Epithelial cell of esophagus (primary cell): ENCODE measurements at regions not wholly inside any gene's neighbourhood (a gene's known extent, or its start where the extent isn't known, plus 50 kb on each side); places are given as distances from the start of the nearest gene placed in this dataset.
A peak's percentile ranks its signal among the peaks of the same experiment; 100 is the strongest.
"Not testable (repeated sequence)": the region's sequence is repeated elsewhere in the genome, so short reads cannot be mapped to it uniquely, and the experiment has no call there.

Experiments used
- DNase-seq: peaks from one replicate; pipeline ENCODE4 v3.0.0; 2010; ENCODE audit warnings: low read depth
- H3K4me3 ChIP-seq: 2 replicates; pipeline ENCODE4 v1.5.1; 2011; ENCODE audit warnings: mild to moderate bottlenecking, low read length, control low read depth
- TF ChIP-seq, protein P1 (sequence below): IDR thresholded peaks from 2 replicates; pipeline ENCODE4 v1.5.1; 2011; ENCODE audit warnings: low read depth, mild to moderate bottlenecking, low read length, control low read depth, inconsistent platforms; ENCODE audit not compliant: insufficient read depth; ENCODE audit errors: missing control alignments

DNA sequence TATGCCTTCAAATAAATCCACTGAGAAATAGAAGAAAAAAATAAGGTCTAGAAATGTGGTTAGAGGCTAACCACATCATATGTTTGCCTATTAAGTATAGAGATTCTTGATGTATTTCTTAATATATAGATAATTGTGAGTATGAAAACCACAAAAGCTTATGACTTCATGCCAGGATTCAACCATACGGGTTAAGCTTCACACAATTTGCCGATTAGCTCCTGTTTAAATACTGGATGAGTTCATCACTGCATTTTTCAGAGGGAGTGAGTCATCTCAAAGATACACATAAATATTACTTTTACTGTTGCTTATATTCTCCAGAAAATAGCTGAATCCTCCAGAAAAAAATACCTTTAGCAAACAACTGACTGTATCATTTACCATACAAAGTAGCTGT, 79.6 kb downstream of the RPL10L start:
- DNase-seq: peak; percentile 82
- TF ChIP-seq, protein P1, sequence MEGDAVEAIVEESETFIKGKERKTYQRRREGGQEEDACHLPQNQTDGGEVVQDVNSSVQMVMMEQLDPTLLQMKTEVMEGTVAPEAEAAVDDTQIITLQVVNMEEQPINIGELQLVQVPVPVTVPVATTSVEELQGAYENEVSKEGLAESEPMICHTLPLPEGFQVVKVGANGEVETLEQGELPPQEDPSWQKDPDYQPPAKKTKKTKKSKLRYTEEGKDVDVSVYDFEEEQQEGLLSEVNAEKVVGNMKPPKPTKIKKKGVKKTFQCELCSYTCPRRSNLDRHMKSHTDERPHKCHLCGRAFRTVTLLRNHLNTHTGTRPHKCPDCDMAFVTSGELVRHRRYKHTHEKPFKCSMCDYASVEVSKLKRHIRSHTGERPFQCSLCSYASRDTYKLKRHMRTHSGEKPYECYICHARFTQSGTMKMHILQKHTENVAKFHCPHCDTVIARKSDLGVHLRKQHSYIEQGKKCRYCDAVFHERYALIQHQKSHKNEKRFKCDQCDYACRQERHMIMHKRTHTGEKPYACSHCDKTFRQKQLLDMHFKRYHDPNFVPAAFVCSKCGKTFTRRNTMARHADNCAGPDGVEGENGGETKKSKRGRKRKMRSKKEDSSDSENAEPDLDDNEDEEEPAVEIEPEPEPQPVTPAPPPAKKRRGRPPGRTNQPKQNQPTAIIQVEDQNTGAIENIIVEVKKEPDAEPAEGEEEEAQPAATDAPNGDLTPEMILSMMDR: no peak
- no peak overlapping the region for H3K4me3 ChIP-seq

DNA sequence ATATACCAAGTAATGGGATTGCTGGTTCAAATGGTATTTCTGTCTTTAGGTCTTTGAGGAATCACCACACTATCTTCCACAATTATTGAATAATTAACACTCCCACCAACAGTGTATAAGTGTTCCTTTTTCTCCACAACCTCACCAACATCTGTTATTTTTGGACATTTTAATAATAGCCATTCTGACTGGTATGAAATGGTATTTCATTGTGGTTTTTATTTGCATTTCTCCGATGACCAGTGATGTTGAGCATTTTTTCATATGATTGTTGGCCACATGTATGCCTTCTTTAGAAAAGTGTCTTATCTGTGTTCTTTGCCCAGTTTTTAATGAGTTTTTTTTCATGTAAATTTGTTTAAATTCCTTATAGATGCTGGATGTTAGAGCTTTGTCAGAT, 83.4 kb downstream of the RPL10L start:
- not testable (repeated sequence) for DNase-seq, H3K4me3 ChIP-seq

DNA sequence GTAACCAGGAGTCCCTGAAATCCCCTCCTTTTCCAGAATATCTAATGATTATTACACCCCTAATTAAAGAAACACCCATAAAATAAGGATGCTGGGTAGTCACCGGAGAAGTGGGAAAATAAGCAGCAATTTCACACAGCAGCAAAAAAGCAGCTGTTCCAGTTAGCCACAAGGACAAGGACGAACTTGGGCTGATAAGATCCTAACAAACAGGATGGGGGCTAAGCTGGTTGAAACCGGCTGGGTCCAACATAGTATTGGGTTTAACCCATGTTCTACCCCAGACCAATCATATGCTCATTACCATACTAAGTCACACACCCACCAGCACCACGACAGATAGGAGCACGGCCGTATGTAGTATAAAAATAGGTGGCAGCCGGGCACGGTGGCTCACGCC, 100.7 kb downstream of the RPL10L start:
- TF ChIP-seq, protein P1: no peak
- no peak overlapping the region for H3K4me3 ChIP-seq
- DNase-seq: no peak

DNA sequence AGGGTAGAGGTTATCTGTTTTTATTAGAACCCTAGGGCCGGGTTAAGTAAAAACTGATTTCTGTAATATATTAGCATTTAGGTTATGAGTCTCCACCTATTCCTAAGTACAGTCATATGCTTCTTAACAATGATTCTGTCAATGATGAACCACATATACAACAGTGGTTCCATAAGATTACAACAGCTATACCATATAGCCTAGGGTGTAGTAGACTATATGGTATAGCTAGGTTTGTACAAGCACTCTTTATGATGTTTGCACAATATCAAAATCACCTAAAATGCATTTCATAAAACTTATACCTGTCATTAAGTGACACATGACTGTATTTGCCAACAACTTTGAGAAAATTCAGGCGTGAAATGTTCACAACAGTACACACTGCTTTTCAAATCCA, 110.6 kb downstream of the RPL10L start:
- DNase-seq: no peak
- TF ChIP-seq, protein P1: no peak
- no peak overlapping the region for H3K4me3 ChIP-seq

DNA sequence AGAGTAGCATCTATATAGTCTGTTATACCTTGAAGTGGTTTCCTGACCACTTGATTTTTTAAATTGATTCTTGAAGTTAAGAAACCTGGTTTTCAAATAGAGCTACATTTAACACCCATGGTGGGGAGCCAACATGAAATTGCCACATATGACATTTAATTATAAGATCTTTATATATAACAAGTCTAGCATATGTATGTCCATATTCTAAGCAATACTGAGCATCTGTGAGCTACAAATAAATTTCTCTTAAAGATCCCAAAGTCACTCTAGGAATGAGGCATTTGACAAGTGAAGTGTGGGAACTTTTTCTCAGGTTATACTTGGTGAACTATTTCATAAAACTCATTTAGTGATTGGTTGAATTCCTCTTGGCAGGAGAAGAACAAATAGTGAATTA, 132.5 kb downstream of the RPL10L start:
- no peak overlapping the region for H3K4me3 ChIP-seq
- TF ChIP-seq, protein P1: no peak
- DNase-seq: no peak

DNA sequence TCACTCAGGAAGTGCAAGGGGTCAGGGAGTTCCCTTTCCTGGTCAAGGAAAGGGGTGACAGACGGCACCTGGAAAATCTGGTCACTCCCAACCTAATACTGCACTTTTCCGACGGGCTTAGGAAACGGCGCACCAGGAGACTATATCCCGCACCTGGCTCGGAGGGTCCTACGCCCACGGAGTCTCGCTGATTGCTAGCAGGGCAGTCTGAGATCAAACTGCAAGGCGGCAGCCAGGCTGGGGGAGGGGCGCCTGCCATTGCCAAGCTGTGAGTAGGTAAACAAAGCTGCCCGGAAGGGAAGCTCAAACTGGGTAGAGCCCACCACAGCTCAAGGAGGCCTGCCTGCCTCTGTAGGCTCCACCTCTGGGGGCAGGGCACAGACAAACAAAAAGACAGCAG, 142.8 kb downstream of the RPL10L start:
- not testable (repeated sequence) for DNase-seq, H3K4me3 ChIP-seq

DNA sequence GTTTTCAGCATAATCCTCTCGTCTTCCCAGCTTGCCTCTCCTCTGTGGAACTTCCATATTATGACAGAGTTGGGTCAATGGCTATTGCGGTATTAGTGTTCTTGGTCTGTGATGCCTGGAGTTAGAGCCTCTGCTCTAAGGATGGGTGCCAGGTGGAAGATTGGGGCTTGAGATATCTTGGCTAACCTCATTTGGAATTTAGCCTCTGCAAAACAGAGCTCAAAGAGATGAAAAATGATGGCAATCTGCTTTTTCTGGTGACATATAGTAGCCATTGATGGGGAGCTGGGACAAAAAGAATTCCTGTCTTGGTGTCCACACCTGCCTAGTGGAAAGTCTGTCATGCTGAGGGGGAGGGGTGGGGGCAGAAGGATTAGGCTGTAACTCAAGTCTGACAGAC, 152.1 kb downstream of the RPL10L start:
- DNase-seq: no peak
- no peak overlapping the region for H3K4me3 ChIP-seq

DNA sequence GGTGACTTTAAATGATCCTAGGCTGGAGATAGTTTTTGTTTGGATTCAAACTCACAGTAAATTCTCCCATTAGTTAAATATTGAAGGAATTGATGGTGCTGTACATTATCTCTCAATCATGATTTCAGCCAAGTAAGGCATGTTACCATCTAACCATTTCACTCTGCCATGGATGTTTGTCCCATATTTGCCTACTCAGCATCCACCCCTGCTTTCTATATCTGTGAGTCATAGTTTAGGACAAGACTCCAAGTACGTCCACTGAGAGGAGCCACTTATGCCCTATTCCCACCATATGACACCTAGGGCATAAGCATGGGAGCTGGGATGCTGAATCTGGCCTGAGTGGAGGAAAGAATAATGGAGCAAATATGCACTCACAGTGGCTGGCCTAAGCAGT, 155.2 kb downstream of the RPL10L start:
- TF ChIP-seq, protein P1: no peak
- H3K4me3 ChIP-seq: no peak overlapping the region
- DNase-seq: no peak

More for the DNA sequence above, 152.1 kb downstream of the RPL10L start:
- TF ChIP-seq, protein P1: no peak
